ENCODE measurements at regions not wholly inside any gene's neighbourhood (a gene's known extent, or its start where the extent isn't known, plus 50 kb on each side); places are given as distances from the start of the nearest gene placed in this dataset.

GRCh38 chr7:138304071-138304320 lies 156.1 kb upstream of the TRIM24 start:
- no peak overlapping the region for H4K91ac ChIP-seq (ENCODE audit: insufficient read depth, low read depth, low read length)
- dilution Hi-C loops (cut with HindIII; ENCODE audit: low sequenced_read_pairs, unreplicated experiment) = no loop called here
- no peaks in the 10 kb centered on the region for H3K9me1 ChIP-seq (ENCODE audit: insufficient read depth, low read length)
- H3K4me3 ChIP-seq (ENCODE audit: insufficient read depth, low read depth, low read length) = no peak overlapping the region
- H2BK120ac ChIP-seq (ENCODE audit: low read depth, low read length) = no peak overlapping the region
- no peak overlapping the region for H2BK15ac ChIP-seq (ENCODE audit: low read depth, low read length)
- H3K4me2 ChIP-seq (ENCODE audit: low read depth, low read length) = no peak overlapping the region
- H4K5ac ChIP-seq (ENCODE audit: low read depth, low read length) = no peak overlapping the region
- no CpG with 5 or more reads among the region's 1 CpG for WGBS, 2 experiments (ENCODE audit: extremely low coverage in 2 of 2, insufficient read length in 1 of 2)
- H2AK5ac ChIP-seq (ENCODE audit: low read depth, low read length) = no peak overlapping the region
- intact Hi-C loops (cut with micrococcal nuclease) = no loop called here
- no peak overlapping the region for H4K8ac ChIP-seq (ENCODE audit: low read depth in 2 of 2, low read length in 2 of 2)
- no peaks in the 10 kb centered on the region for H3K27me3 ChIP-seq (ENCODE audit: control insufficient read depth, insufficient read depth, low read length)
- no peaks in the 10 kb centered on the region for H4K20me1 ChIP-seq (ENCODE audit: insufficient read depth, low read length)
- H2AK9ac ChIP-seq (replicated peaks; ENCODE audit: low read depth, low read length, poor library complexity) = no peak overlapping the region
- peaks cover 9% of the 10 kb centered on the region for H3K9me3 ChIP-seq (ENCODE audit: control insufficient read depth, insufficient read depth, low read length)
- POLR2A ChIA-PET (ENCODE audit: unreplicated experiment) = no interaction called here
- CTCF ChIA-PET = no interaction called here
- H3K4me1 ChIP-seq (ENCODE audit: control insufficient read depth, insufficient read depth, low read length) = no peaks in the 10 kb centered on the region
- H3K36me3 ChIP-seq (ENCODE audit: control insufficient read depth, insufficient read depth, low read length) = no peaks in the 10 kb centered on the region
- ATAC-seq (ENCODE audit: low read depth) (no peak), DNase-seq (no peak)
- no peak overlapping the region for H3K27ac ChIP-seq (ENCODE audit: insufficient read depth, low read length)
- H3K9ac ChIP-seq (ENCODE audit: low read depth, low read length) = no peak overlapping the region
- BruUV-seq (replicated peaks) = no TSS peak
- H3K56ac ChIP-seq (ENCODE audit: extremely low read depth, insufficient read depth, low read length) = no peak overlapping the region
- TF ChIP-seq RAD21 (IDR thresholded peaks at IDR 0.05; ENCODE audit: low read length) = no peak
- TF ChIP-seq, protein P1, sequence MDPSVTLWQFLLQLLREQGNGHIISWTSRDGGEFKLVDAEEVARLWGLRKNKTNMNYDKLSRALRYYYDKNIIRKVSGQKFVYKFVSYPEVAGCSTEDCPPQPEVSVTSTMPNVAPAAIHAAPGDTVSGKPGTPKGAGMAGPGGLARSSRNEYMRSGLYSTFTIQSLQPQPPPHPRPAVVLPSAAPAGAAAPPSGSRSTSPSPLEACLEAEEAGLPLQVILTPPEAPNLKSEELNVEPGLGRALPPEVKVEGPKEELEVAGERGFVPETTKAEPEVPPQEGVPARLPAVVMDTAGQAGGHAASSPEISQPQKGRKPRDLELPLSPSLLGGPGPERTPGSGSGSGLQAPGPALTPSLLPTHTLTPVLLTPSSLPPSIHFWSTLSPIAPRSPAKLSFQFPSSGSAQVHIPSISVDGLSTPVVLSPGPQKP (IDR thresholded peaks at IDR 0.05; ENCODE audit: borderline replicate concordance, low read depth, low read length) = no peak
- H3K4ac ChIP-seq (ENCODE audit: low read depth, low read length) = no peak overlapping the region
- H2BK20ac ChIP-seq (ENCODE audit: low read depth, low read length) = no peak overlapping the region
- in situ Hi-C loops (cut with MboI; ENCODE audit: low sequenced_read_pairs) = no loop called here
- no peak overlapping the region for H3K18ac ChIP-seq (ENCODE audit: low read depth, low read length)
- no peak overlapping the region for H2AFZ ChIP-seq (replicated peaks; ENCODE audit: low read length, poor library complexity)
- no peaks in the 10 kb centered on the region for H3K79me1 ChIP-seq (ENCODE audit: low read depth in 1 of 2, low read length in 2 of 2)
- H2BK5ac ChIP-seq (ENCODE audit: low read depth, low read length, poor library complexity, severe bottlenecking) = no peak overlapping the region
- H3K14ac ChIP-seq (replicated peaks; ENCODE audit: low read depth, low read length) = no peak overlapping the region
- H3K23ac ChIP-seq (ENCODE audit: low read depth, low read length) = no peak overlapping the region

Data from IMR-90 (cell line).